WTC11 (cell line): ENCODE measurements at regions not wholly inside any gene's neighbourhood (a gene's known extent, or its start where the extent isn't known, plus 50 kb on each side); places are given as distances from the start of the nearest gene placed in this dataset.

ENCODE experiments used
- ATAC-seq: fragments of 200-7000 bp; cut with Tn5 transposase; 2 replicates; pipeline ENCODE4 v1.10.0; 2021; ENCODE audit warnings: mild to moderate bottlenecking, moderate library complexity
- CTCF ChIA-PET: fragments of 300-600 bp; sonication (Branson Sonifier 250); formaldehyde crosslinking; loops from one replicate; lab custom pipeline; 2021; ENCODE audit warnings: antibody characterized with exemption; lab: Charles Lee
- POLR2A ChIA-PET: fragments of 350-600 bp; sonication (Branson Sonifier 250); formaldehyde crosslinking; loops from one replicate; lab custom pipeline; 2021; ENCODE audit warnings: antibody characterized with exemption; lab: Charles Lee
- DNase-seq: peaks from one replicate; pipeline ENCODE4 v3.0.0; 2021; ENCODE audit warnings: low spot score
- H3K27ac Mint-ChIP-seq: 2 replicates; pipeline ENCODE4 v1.8.0; 2021; ENCODE audit warnings: mixed read lengths
- H3K27me3 Mint-ChIP-seq: 2 replicates; pipeline ENCODE4 v1.8.0; 2021; ENCODE audit warnings: low read depth, mild to moderate bottlenecking, moderate library complexity, mixed read lengths
- H3K36me3 Mint-ChIP-seq: 2 replicates; pipeline ENCODE4 v1.8.0; 2021; ENCODE audit warnings: mixed read lengths
- H3K4me1 Mint-ChIP-seq: 2 replicates; pipeline ENCODE4 v1.8.0; 2022; ENCODE audit warnings: mixed read lengths
- H3K4me3 Mint-ChIP-seq: 2 replicates; pipeline ENCODE4 v1.8.0; 2021; ENCODE audit warnings: mild to moderate bottlenecking, moderate library complexity, mixed read lengths
- H3K9me3 Mint-ChIP-seq: 2 replicates; pipeline ENCODE4 v1.8.0; 2021; ENCODE audit warnings: mixed read lengths
- ELF4 ChIP-seq: sonication (generic); formaldehyde crosslinking; IDR thresholded peaks from 2 replicates; pipeline ENCODE4 v1.8.1; 2022; ENCODE audit warnings: low read depth, mild to moderate bottlenecking, moderate library complexity, missing genetic modification reagents
- ESRRA ChIP-seq: sonication (generic); formaldehyde crosslinking; IDR thresholded peaks from 2 replicates; pipeline ENCODE4 v1.8.1; 2022; ENCODE audit warnings: mild to moderate bottlenecking, missing genetic modification reagents, borderline replicate concordance
- FOXK1 ChIP-seq: sonication (generic); formaldehyde crosslinking; IDR thresholded peaks from 2 replicates; pipeline ENCODE4 v1.8.0; 2022; ENCODE audit warnings: mild to moderate bottlenecking, moderate library complexity, missing genetic modification reagents
- FOXP1 ChIP-seq: sonication (generic); formaldehyde crosslinking; IDR thresholded peaks from 2 replicates; pipeline ENCODE4 v1.8.0; 2022; ENCODE audit warnings: missing genetic modification reagents, mild to moderate bottlenecking, moderate library complexity, borderline replicate concordance
- GABPB1 ChIP-seq: sonication (generic); formaldehyde crosslinking; IDR thresholded peaks from 2 replicates; pipeline ENCODE4 v1.8.1; 2023; ENCODE audit warnings: mild to moderate bottlenecking, missing genetic modification reagents
- IRF2 ChIP-seq: sonication (generic); formaldehyde crosslinking; IDR thresholded peaks from 2 replicates; pipeline ENCODE4 v1.8.0; 2022; ENCODE audit warnings: low read depth, missing genetic modification reagents, borderline replicate concordance
- JUN ChIP-seq: sonication (generic); formaldehyde crosslinking; IDR thresholded peaks from 2 replicates; pipeline ENCODE4 v1.8.0; 2023; ENCODE audit warnings: mild to moderate bottlenecking, missing genetic modification reagents
- NFE2L1 ChIP-seq: sonication (generic); formaldehyde crosslinking; IDR thresholded peaks from 2 replicates; pipeline ENCODE4 v1.8.1; 2023; ENCODE audit warnings: missing genetic modification reagents
- SOX15 ChIP-seq: fragments of 250-450 bp; sonication (Bioruptor Pico); IDR thresholded peaks from 2 replicates; pipeline ENCODE4 v1.9.0; 2021; ENCODE audit warnings: mild to moderate bottlenecking
- ZNF317 ChIP-seq: sonication (generic); formaldehyde crosslinking; IDR thresholded peaks from 2 replicates; pipeline ENCODE4 v1.8.1; 2023; ENCODE audit warnings: low read depth, mild to moderate bottlenecking, moderate library complexity, missing genetic modification reagents, borderline replicate concordance
- ZNF423 ChIP-seq: fragments of 250-450 bp; sonication (Bioruptor Pico); IDR thresholded peaks from 2 replicates; pipeline ENCODE4 v2.1.2; 2022; ENCODE audit warnings: mild to moderate bottlenecking, moderate library complexity
- TF ChIP-seq, protein P1 (sequence below): sonication (generic); formaldehyde crosslinking; conservative IDR thresholded peaks from 2 replicates; pipeline ENCODE4 v1.8.1; 2023; ENCODE audit warnings: mild to moderate bottlenecking, low read depth, missing genetic modification reagents, moderate library complexity
- TF ChIP-seq, protein P2 (sequence below): sonication (generic); formaldehyde crosslinking; IDR thresholded peaks from 2 replicates; pipeline ENCODE4 v1.8.1; 2022; ENCODE audit warnings: missing genetic modification reagents, borderline replicate concordance
- TF ChIP-seq, protein P3 (sequence below): sonication (generic); formaldehyde crosslinking; IDR thresholded peaks from 2 replicates; pipeline ENCODE4 v1.8.0; 2022; ENCODE audit warnings: mild to moderate bottlenecking, missing genetic modification reagents
- TF ChIP-seq, protein P4 (sequence below): sonication (generic); formaldehyde crosslinking; IDR thresholded peaks from 2 replicates; pipeline ENCODE4 v1.8.0; 2023; ENCODE audit warnings: missing genetic modification reagents, mild to moderate bottlenecking, borderline replicate concordance
- TF ChIP-seq, protein P5 (sequence below): fragments of 250-450 bp; sonication (Bioruptor Pico); IDR thresholded peaks from 2 replicates; pipeline ENCODE4 v1.9.0; 2021; ENCODE audit warnings: mild to moderate bottlenecking, borderline replicate concordance

DNA sequence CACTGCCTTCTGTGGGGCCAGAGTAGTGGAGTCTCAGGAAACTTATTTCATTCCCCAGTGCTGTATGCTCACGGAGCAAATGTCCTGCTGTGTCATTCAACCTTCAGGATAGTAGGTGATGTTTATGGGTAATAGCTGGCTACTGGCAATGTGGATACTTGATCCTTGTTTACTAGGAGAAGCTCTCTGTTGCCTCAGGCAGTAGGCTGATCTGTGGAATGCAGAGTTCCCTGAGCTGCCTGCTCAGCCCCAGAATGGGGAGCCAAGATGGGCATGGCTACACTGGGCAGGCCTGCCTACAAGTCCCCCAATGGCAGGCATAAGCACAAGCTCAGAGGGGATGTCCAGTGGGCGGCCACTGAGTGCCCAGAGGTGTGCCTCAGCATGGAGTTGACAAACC, 323.1 kb upstream of the KCNN2 start:
- Mint-ChIP-seq H3K36me3 (peaks cover 15% of the 10 kb centered on the region), H3K9me3 (peaks cover 29% of the 10 kb centered on the region), H3K27me3 (no peaks in the 10 kb centered on the region), H3K4me3 (no peak overlapping the region), H3K4me1 (no peaks in the 10 kb centered on the region; the same call in 1 of the 2 replicates), H3K27ac (no peak overlapping the region)
- CTCF ChIA-PET: interaction anchor here (0.7 kb wide), 2 partner anchors 146 to 231 kb away, joined by 3 to 5 read pairs; no protein-coding TSS in a partner anchor
- TF ChIP-seq ELF4 (CRISPR knock-in tag): no peak
- no peak for TF ChIP-seq ESRRA (CRISPR knock-in tag)
- TF ChIP-seq, protein P1, sequence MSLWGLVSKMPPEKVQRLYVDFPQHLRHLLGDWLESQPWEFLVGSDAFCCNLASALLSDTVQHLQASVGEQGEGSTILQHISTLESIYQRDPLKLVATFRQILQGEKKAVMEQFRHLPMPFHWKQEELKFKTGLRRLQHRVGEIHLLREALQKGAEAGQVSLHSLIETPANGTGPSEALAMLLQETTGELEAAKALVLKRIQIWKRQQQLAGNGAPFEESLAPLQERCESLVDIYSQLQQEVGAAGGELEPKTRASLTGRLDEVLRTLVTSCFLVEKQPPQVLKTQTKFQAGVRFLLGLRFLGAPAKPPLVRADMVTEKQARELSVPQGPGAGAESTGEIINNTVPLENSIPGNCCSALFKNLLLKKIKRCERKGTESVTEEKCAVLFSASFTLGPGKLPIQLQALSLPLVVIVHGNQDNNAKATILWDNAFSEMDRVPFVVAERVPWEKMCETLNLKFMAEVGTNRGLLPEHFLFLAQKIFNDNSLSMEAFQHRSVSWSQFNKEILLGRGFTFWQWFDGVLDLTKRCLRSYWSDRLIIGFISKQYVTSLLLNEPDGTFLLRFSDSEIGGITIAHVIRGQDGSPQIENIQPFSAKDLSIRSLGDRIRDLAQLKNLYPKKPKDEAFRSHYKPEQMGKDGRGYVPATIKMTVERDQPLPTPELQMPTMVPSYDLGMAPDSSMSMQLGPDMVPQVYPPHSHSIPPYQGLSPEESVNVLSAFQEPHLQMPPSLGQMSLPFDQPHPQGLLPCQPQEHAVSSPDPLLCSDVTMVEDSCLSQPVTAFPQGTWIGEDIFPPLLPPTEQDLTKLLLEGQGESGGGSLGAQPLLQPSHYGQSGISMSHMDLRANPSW: no peak
- TF ChIP-seq ZNF423 (CRISPR knock-in tag): no peak
- TF ChIP-seq, protein P2, sequence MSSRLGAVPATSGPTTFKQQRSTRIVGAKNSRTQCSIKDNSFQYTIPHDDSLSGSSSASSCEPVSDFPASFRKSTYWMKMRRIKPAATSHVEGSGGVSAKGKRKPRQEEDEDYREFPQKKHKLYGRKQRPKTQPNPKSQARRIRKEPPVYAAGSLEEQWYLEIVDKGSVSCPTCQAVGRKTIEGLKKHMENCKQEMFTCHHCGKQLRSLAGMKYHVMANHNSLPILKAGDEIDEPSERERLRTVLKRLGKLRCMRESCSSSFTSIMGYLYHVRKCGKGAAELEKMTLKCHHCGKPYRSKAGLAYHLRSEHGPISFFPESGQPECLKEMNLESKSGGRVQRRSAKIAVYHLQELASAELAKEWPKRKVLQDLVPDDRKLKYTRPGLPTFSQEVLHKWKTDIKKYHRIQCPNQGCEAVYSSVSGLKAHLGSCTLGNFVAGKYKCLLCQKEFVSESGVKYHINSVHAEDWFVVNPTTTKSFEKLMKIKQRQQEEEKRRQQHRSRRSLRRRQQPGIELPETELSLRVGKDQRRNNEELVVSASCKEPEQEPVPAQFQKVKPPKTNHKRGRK (CRISPR knock-in tag): no peak
- TF ChIP-seq FOXK1: no peak
- no peak for TF ChIP-seq SOX15 (CRISPR knock-in tag)
- no peak for TF ChIP-seq ZNF317 (CRISPR knock-in tag)
- TF ChIP-seq, protein P3, sequence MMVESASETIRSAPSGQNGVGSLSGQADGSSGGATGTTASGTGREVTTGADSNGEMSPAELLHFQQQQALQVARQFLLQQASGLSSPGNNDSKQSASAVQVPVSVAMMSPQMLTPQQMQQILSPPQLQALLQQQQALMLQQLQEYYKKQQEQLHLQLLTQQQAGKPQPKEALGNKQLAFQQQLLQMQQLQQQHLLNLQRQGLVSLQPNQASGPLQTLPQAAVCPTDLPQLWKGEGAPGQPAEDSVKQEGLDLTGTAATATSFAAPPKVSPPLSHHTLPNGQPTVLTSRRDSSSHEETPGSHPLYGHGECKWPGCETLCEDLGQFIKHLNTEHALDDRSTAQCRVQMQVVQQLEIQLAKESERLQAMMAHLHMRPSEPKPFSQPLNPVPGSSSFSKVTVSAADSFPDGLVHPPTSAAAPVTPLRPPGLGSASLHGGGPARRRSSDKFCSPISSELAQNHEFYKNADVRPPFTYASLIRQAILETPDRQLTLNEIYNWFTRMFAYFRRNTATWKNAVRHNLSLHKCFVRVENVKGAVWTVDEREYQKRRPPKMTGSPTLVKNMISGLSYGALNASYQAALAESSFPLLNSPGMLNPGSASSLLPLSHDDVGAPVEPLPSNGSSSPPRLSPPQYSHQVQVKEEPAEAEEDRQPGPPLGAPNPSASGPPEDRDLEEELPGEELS (CRISPR knock-in tag): no peak
- no peak for TF ChIP-seq FOXP1
- TF ChIP-seq, protein P4, sequence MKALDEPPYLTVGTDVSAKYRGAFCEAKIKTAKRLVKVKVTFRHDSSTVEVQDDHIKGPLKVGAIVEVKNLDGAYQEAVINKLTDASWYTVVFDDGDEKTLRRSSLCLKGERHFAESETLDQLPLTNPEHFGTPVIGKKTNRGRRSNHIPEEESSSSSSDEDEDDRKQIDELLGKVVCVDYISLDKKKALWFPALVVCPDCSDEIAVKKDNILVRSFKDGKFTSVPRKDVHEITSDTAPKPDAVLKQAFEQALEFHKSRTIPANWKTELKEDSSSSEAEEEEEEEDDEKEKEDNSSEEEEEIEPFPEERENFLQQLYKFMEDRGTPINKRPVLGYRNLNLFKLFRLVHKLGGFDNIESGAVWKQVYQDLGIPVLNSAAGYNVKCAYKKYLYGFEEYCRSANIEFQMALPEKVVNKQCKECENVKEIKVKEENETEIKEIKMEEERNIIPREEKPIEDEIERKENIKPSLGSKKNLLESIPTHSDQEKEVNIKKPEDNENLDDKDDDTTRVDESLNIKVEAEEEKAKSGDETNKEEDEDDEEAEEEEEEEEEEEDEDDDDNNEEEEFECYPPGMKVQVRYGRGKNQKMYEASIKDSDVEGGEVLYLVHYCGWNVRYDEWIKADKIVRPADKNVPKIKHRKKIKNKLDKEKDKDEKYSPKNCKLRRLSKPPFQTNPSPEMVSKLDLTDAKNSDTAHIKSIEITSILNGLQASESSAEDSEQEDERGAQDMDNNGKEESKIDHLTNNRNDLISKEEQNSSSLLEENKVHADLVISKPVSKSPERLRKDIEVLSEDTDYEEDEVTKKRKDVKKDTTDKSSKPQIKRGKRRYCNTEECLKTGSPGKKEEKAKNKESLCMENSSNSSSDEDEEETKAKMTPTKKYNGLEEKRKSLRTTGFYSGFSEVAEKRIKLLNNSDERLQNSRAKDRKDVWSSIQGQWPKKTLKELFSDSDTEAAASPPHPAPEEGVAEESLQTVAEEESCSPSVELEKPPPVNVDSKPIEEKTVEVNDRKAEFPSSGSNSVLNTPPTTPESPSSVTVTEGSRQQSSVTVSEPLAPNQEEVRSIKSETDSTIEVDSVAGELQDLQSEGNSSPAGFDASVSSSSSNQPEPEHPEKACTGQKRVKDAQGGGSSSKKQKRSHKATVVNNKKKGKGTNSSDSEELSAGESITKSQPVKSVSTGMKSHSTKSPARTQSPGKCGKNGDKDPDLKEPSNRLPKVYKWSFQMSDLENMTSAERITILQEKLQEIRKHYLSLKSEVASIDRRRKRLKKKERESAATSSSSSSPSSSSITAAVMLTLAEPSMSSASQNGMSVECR (CRISPR knock-in tag): no peak
- no peak for TF ChIP-seq IRF2
- TF ChIP-seq JUN (CRISPR knock-in tag): no peak
- no peak for TF ChIP-seq GABPB1 (CRISPR knock-in tag)
- no peak for TF ChIP-seq NFE2L1
- TF ChIP-seq, protein P5, sequence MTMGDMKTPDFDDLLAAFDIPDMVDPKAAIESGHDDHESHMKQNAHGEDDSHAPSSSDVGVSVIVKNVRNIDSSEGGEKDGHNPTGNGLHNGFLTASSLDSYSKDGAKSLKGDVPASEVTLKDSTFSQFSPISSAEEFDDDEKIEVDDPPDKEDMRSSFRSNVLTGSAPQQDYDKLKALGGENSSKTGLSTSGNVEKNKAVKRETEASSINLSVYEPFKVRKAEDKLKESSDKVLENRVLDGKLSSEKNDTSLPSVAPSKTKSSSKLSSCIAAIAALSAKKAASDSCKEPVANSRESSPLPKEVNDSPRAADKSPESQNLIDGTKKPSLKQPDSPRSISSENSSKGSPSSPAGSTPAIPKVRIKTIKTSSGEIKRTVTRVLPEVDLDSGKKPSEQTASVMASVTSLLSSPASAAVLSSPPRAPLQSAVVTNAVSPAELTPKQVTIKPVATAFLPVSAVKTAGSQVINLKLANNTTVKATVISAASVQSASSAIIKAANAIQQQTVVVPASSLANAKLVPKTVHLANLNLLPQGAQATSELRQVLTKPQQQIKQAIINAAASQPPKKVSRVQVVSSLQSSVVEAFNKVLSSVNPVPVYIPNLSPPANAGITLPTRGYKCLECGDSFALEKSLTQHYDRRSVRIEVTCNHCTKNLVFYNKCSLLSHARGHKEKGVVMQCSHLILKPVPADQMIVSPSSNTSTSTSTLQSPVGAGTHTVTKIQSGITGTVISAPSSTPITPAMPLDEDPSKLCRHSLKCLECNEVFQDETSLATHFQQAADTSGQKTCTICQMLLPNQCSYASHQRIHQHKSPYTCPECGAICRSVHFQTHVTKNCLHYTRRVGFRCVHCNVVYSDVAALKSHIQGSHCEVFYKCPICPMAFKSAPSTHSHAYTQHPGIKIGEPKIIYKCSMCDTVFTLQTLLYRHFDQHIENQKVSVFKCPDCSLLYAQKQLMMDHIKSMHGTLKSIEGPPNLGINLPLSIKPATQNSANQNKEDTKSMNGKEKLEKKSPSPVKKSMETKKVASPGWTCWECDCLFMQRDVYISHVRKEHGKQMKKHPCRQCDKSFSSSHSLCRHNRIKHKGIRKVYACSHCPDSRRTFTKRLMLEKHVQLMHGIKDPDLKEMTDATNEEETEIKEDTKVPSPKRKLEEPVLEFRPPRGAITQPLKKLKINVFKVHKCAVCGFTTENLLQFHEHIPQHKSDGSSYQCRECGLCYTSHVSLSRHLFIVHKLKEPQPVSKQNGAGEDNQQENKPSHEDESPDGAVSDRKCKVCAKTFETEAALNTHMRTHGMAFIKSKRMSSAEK: no peak
- POLR2A ChIA-PET: interaction anchor here (1.4 kb wide), 1 partner anchor 15 kb away, joined by 3 read pairs; no protein-coding TSS in a partner anchor
- DNase-seq (no peak), ATAC-seq (peak; percentile 79)
